Aorta (tissue), 5 donors: ENCODE measurements at regions not wholly inside any gene's neighbourhood (a gene's known extent, or its start where the extent isn't known, plus 50 kb on each side); places are given as distances from the start of the nearest gene placed in this dataset.
"Not testable (repeated sequence)": the region's sequence is repeated elsewhere in the genome, so short reads cannot be mapped to it uniquely, and the experiment has no call there.

Source experiments
- ATAC-seq: fragments of 200-7000 bp; cut with Tn5 transposase; one replicate; pipeline ENCODE4 v1.9.1; 2022; ENCODE audit warnings: moderate library complexity; ENCODE audit not compliant: low FRiP score
- DNase-seq, 2 donors: peaks; one replicate each; pipeline ENCODE4 v3.0.0-alpha.2; 2020
- H3K27ac ChIP-seq, 2 donors: one replicate each; pipeline ENCODE4 v1.5.1; 2013; ENCODE audit warnings: low read length in 2 of 2, mild to moderate bottlenecking in 2 of 2, moderate library complexity in 2 of 2, control low read depth in 1 of 2, inconsistent platforms in 1 of 2, low read depth in 1 of 2
- H3K27me3 ChIP-seq, 2 donors: one replicate each; pipeline ENCODE4 v1.6.1; 2013; ENCODE audit warnings: control low read depth in 1 of 2, low read length in 1 of 2, mild to moderate bottlenecking in 1 of 2, moderate library complexity in 1 of 2; ENCODE audit not compliant: insufficient read depth in 2 of 2, control insufficient read depth in 1 of 2
- H3K36me3 ChIP-seq, 2 donors: one replicate each; pipeline ENCODE4 v1.6.1; 2013; ENCODE audit warnings: control low read depth in 1 of 2, low read length in 1 of 2, mild to moderate bottlenecking in 1 of 2; ENCODE audit not compliant: insufficient read depth in 2 of 2, control insufficient read depth in 1 of 2
- H3K4me1 ChIP-seq, 2 donors: one replicate each; pipeline ENCODE4 v1.6.1; 2013; ENCODE audit warnings: low read length in 2 of 2, control low read depth in 1 of 2, mild to moderate bottlenecking in 1 of 2, moderate library complexity in 1 of 2; ENCODE audit not compliant: insufficient read depth in 2 of 2, control insufficient read depth in 1 of 2
- H3K4me3 ChIP-seq, 2 donors: one replicate each; pipeline ENCODE4 v1.5.1; 2013; ENCODE audit warnings: low read length in 2 of 2, control low read depth in 1 of 2, mild to moderate bottlenecking in 1 of 2
- H3K9me3 ChIP-seq: one replicate; pipeline ENCODE4 v1.6.1; 2013; ENCODE audit warnings: mild to moderate bottlenecking, low read length; ENCODE audit not compliant: control insufficient read depth
- WGBS, 2 donors: extraction: QIAGEN DNeasy Blood & Tissue Kit; methylation state at CpG; one replicate each; pipeline ENCODE4 v1.1.7; 2013; 5-methylcytosine and 5-hydroxymethylcytosine counted together
- intact Hi-C, 2 donors: fragments of 100-400 bp; cut with DNase I; formaldehyde crosslinking; loops; one replicate each; pipeline versions ENCODE4 v1.14.2 to v1.15.0; 2022
- donor health status: healthy with polysubstance abuse.
- donor health status: Bipolar disorder and iron deficiency.
- donor health status: DM: no; HTN: no; CAD: no.
- donor health status: DM: no; HTN: no; CAD: no.
- donor health status: DM: yes; HTN: yes; CAD: no.

DNA sequence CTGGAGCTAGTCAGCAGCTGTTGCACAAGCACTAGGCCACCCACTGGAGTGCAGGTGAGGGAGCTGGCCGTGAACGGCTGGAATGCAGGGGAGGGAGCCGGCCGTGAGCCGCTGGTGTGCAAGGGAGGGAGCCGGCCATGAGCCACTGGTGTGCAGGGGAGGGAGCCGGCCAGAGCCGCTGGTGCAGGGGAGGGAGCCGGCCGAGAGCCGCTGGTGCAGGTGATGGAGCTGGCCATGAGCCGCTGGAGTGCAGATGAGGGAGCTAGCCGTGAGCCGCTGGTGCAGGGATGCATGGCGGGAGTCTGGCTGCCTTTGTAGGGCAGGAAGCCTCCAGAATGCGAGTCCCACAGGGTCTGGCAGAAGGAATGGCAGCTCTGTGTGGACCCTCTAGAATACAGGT is 1470.0 kb upstream of the DEFB115 start:
- H3K4me3 ChIP-seq, H3K36me3 ChIP-seq, H3K27ac ChIP-seq, DNase-seq, intact Hi-C loops, H3K4me1 ChIP-seq, ATAC-seq, H3K9me3 ChIP-seq, H3K27me3 ChIP-seq: not testable (repeated sequence)
- WGBS, 2 donors = 77 to 84% methylated on average over 15 to 16 of the region's 16 CpGs

DNA sequence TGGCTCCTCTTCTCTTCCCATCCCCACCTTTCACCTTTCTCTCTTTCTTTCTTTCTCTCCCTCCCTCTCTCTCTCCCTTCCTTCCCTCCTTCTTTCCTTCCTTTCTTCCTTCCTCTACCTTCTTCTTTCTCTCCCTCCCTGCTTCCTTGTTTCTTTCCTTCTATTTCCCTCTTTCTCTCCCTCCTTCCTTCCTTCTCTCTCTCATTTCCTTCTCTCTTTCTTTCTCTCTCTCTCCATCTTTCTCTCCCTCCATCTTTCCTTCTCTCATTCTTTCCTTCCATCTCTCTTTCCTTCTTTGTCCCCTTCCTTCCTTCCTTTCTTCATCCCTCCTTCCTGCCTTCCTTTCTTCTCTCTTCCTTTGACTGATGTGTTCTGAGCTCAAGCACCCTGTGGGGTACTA is 1467.0 kb upstream of the DEFB115 start:
- no peak overlapping the region for H3K4me3 ChIP-seq
- ATAC-seq (no peak), DNase-seq (no peak)
- no peaks in the 10 kb centered on the region for H3K27me3 ChIP-seq
- H3K27ac ChIP-seq = no peak overlapping the region
- H3K9me3 ChIP-seq = no peaks in the 10 kb centered on the region
- intact Hi-C loops = no loop called here
- no peaks in the 10 kb centered on the region for H3K4me1 ChIP-seq
- no peaks in the 10 kb centered on the region for H3K36me3 ChIP-seq

DNA sequence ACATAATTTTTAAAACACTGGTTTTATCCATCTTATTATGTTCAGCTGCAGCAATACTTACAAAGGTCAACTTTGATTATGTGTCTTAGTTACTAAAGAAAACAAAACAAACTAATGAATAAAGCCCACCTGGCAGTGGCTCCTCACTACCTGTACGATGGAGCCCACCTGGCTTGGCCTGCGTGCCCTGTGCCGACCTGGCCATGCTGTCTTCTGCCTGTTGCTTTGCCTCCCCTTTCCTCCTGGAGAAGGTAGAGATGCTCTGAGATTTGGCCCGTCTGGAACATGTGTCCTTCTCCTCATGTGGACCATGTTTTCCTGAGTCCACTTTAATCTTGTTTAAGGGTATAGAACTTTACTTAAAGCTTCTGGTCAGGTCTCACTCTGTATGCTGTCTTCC is 1426.0 kb upstream of the DEFB115 start:
- H3K36me3 ChIP-seq, ATAC-seq, H3K4me1 ChIP-seq, DNase-seq, H3K4me3 ChIP-seq, H3K27ac ChIP-seq, H3K9me3 ChIP-seq, intact Hi-C loops, H3K27me3 ChIP-seq: not testable (repeated sequence)
- WGBS, 2 donors = 47 to 54% methylated on average over 4 of the region's 4 CpGs

DNA sequence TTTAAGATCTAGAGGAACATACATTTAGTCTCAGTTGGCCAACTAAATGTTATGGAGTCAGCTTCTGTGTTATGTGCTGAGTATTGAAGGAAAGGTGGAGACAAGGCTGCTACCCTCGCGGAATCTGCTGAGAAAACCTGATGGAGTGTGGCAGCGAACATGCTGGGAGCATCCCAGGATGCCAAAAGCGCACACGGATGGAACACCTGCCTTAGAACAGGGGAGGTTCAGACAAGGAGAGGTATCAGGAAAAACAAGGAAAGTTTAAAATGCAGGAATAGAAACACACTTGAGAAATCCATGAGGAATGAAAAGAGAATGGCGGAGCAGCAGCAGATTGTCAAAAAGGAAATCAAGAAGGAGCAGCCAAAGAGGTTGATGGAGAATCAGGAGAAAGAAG is 1389.5 kb upstream of the DEFB115 start:
- ATAC-seq, H3K4me3 ChIP-seq, H3K36me3 ChIP-seq, DNase-seq, H3K9me3 ChIP-seq, intact Hi-C loops, H3K27me3 ChIP-seq, H3K27ac ChIP-seq, H3K4me1 ChIP-seq: not testable (repeated sequence)
- WGBS, 2 donors = 58 to 71% methylated on average over 6 of the region's 6 CpGs

DNA sequence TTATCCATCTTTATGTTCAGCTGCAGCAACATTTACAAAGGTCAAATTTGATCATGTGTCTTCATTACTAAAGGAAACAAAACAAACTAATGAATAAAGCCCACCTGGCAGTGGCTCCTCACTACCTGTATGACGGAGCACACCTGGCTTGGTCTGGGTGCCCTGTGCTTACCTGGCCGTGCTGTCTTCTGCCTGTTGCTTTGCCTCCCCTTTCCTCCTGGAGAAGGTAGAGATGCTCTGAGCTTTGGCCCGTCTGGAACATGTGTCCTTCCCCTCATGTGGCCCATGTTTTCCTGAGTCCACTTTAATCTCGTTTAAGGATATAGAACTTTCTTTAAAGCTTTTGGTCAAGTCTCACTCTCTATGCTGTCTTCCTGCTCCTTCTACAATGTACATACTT is 1388.8 kb upstream of the DEFB115 start:
- H3K4me3 ChIP-seq, ATAC-seq, H3K36me3 ChIP-seq, intact Hi-C loops, H3K4me1 ChIP-seq, H3K27ac ChIP-seq, H3K27me3 ChIP-seq, H3K9me3 ChIP-seq: not testable (repeated sequence)
- WGBS, 2 donors = 35 to 46% methylated on average over 4 of the region's 4 CpGs
- peak in 1 of 2 donors; percentile 37 for DNase-seq

DNA sequence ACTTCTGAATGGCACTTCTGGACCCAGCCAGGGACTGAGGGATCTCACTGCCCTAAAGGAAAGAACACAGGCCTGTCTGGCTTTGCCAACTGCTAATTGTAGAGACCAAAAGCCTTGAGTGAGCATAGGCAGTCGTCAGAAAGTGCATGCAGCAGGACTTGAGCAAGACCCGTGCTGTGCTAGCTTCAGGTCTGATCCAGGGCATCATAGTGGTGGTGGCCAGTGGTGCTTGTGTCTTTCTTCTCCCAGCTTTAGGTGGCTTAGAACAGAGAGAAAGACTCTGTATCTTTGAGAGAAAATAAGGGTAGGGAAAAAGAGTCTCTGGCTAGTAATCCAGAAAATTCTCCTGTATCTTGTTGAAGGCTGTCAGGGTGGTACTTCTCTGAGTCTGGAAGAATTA is 1385.6 kb upstream of the DEFB115 start:
- intact Hi-C loops = loop anchor here in 1 of 2 donors (10.0 kb wide), 1 partner anchor 757 kb away; no protein-coding TSS in a partner anchor
- ATAC-seq, H3K4me1 ChIP-seq, H3K27me3 ChIP-seq, H3K4me3 ChIP-seq, H3K27ac ChIP-seq, H3K9me3 ChIP-seq, H3K36me3 ChIP-seq: not testable (repeated sequence)
- peak in 1 of 2 donors; percentile 55 for DNase-seq
- WGBS, 2 donors = 57 to 68% methylated on average over 2 of the region's 2 CpGs

DNA sequence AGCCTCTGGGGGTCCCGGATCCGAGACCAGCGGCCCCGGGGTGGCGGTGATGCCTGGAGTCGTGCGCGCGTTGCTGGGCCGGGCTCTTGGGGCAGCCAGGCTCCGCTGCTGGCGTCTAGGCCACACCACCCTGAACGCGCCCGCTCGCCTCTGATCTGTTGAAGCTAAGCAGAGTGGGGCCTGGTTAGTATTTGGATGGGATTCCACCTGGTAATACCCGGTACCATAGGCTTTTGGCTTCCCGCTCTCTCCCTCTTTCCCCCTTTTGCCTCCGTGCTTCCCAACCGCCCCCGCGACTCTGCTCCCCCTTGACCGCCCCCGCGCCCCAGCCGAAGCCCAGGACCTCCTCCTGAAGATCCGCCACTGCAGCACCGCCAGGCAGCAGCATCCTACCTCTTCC is 1383.5 kb upstream of the DEFB115 start:
- no peak overlapping the region for H3K4me3 ChIP-seq
- H3K27me3 ChIP-seq = no peaks in the 10 kb centered on the region
- intact Hi-C loops = loop anchor here in 1 of 2 donors (10.0 kb wide), 1 partner anchor 759 kb away; no protein-coding TSS in a partner anchor
- H3K27ac ChIP-seq = no peak overlapping the region
- no peaks in the 10 kb centered on the region for H3K4me1 ChIP-seq
- peaks cover 5% of the 10 kb centered on the region for H3K9me3 ChIP-seq
- H3K36me3 ChIP-seq = no peaks in the 10 kb centered on the region
- 50 to 58% methylated on average over 28 of the region's 28 CpGs for WGBS, 2 donors
- ATAC-seq = no peak
- peak; percentile 78 to 88 for DNase-seq

DNA sequence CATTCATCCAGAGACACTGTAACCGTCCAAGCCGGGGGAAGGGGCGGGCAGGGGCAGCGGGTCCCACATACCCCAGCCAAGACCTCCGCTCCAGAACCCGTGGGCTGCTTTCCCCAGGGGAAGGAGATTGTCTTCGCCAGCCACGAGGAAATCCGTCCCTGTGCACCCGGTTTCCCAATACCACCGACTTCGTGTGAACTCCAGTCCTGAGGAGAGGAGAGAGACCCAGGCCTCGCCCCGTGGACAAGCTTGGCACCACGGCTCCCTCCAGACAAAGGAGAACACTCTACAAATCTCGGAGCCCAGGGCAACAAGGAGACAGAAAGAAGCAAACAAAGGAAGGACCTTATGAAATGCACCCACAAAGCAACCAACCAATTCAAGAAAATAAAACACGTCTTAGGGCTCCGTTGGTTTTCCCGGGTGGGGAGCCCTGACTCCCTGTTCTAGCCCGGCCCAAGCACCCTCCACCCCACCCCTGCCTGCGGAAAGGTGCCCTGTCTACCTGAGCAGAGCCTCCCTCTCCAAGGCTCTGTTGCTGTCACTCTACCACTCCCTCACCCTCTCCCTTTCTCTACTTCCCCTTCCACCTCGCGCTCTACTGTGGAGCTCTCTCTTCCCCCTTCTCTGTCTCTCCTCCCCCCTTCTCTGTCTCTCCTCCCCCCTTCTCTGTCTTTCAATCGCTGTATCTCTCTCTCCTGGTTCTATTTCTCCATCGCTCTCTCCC is 1382.8 kb upstream of the DEFB115 start:
- no peak overlapping the region for H3K4me3 ChIP-seq
- DNase-seq (peak in 1 of 2 donors; percentile 62), ATAC-seq (no peak)
- H3K4me1 ChIP-seq = no peaks in the 10 kb centered on the region
- H3K27me3 ChIP-seq = no peaks in the 10 kb centered on the region
- peaks cover 8% of the 10 kb centered on the region for H3K9me3 ChIP-seq
- intact Hi-C loops = loop anchor here in 1 of 2 donors (10.0 kb wide), 1 partner anchor 760 kb away; no protein-coding TSS in a partner anchor
- H3K36me3 ChIP-seq = no peaks in the 10 kb centered on the region
- 77 to 81% methylated on average over 25 of the region's 25 CpGs for WGBS, 2 donors
- no peak overlapping the region for H3K27ac ChIP-seq

DNA sequence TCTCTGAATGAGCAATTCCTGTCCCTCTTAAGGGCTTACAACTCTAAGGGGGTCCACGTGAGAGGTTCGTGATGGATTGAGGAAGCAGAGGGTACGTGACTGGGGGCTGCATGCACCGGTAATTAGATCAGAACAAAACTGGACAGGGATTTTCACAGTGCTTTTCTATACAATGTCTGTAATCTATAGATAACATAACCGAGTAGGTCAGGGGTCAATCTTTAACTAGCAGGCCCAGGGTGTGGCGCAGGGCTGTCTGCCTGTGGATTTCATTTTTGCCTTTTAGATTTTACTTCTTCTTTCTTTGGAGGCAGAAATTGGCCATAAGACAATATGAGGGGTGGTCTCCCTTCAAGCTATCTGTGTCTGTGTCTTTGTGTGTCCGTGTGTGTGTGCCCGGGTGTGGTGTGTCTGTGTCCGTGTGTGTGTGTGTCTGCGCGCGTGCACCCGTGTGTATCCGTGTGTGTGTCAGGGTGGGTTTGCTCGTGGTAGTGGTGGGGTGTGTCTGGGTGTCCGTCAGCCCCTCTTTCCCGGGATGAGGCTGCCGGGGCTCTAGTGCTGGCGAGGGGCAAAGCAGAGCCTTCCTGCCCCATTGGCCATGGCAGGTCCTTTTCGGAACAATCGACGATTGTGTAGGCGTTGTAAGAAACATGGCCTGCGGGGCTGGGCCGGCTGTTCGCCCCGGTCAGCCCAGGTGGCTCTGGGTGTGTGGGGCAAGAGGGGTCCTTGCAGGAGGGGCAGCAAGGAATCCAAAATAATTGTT is 1382.0 kb upstream of the DEFB115 start:
- DNase-seq = peak; percentile 24 to 78
- H3K9me3 ChIP-seq, H3K27me3 ChIP-seq, H3K36me3 ChIP-seq, H3K4me3 ChIP-seq, H3K4me1 ChIP-seq, H3K27ac ChIP-seq: not testable (repeated sequence)
- intact Hi-C loops = loop anchor here in 1 of 2 donors (10.0 kb wide), 1 partner anchor 761 kb away; no protein-coding TSS in a partner anchor
- WGBS, 2 donors = 77 to 82% methylated on average over 27 of the region's 27 CpGs
- peak; percentile 88 for ATAC-seq
